PC-9 (cell line): ENCODE measurements at regions not wholly inside any gene's neighbourhood (a gene's known extent, or its start where the extent isn't known, plus 50 kb on each side); places are given as distances from the start of the nearest gene placed in this dataset.

Experiments
- BruUV-seq: library from RNA; stranded (reverse); fragments of 400-500 nt; replicated peaks from 2 replicates; lab custom pipeline; 2021; lab: Mats Ljungman, UMichigan
- CTCF ChIA-PET: fragments of 300-600 bp; sonication (Branson Sonifier 250); formaldehyde crosslinking; loops from one replicate; lab custom pipeline; 2022; ENCODE audit warnings: antibody characterized with exemption; lab: Charles Lee
- POLR2A ChIA-PET: fragments of 300-600 bp; sonication (Branson Sonifier 250); formaldehyde crosslinking; loops from one replicate; lab custom pipeline; 2022; ENCODE audit warnings: antibody characterized with exemption; ENCODE audit not compliant: unreplicated experiment; lab: Charles Lee
- DNase-seq, 2 experiments: peaks; one replicate each; pipeline versions ENCODE4 v3.0.0 to v3.0.0-alpha.2; 2015 to 2022; ENCODE audit warnings: mixed read lengths in 1 of 2
- H2AFZ ChIP-seq: fragments of 200-600 bp; sonication (generic); 2 replicates; pipeline ENCODE4 v1.8.1; 2017; ENCODE audit warnings: antibody characterized with exemption
- H3F3A ChIP-seq: fragments of 200-600 bp; sonication (generic); 2 replicates; pipeline ENCODE4 v1.8.1; 2017; ENCODE audit warnings: antibody characterized with exemption, mild to moderate bottlenecking, low read depth; ENCODE audit not compliant: insufficient read depth
- H3K27ac ChIP-seq: fragments of 200-600 bp; sonication (generic); 2 replicates; pipeline ENCODE4 v1.6.1; 2016; ENCODE audit warnings: mixed run types
- H3K27me3 ChIP-seq: fragments of 200-600 bp; sonication (generic); 2 replicates; pipeline ENCODE4 v1.6.1; 2016; ENCODE audit warnings: low read depth, mixed run types; ENCODE audit not compliant: insufficient read depth
- H3K36me3 ChIP-seq: fragments of 200-600 bp; sonication (generic); 2 replicates; pipeline ENCODE4 v1.6.1; 2016; ENCODE audit warnings: low read depth, mixed run types
- H3K4me1 ChIP-seq: fragments of 200-600 bp; sonication (generic); replicated peaks from 2 replicates; pipeline ENCODE4 v1.6.1; 2016; ENCODE audit warnings: mixed run types; ENCODE audit not compliant: insufficient read depth
- H3K4me2 ChIP-seq: fragments of 200-600 bp; sonication (generic); 2 replicates; pipeline ENCODE4 v1.6.1; 2017; ENCODE audit warnings: mixed run types
- H3K4me3 ChIP-seq: fragments of 200-600 bp; sonication (generic); 2 replicates; pipeline ENCODE4 v1.6.1; 2016; ENCODE audit warnings: mixed run types
- H3K79me2 ChIP-seq: fragments of 200-600 bp; sonication (generic); 2 replicates; pipeline ENCODE4 v1.6.1; 2017; ENCODE audit warnings: low read depth, mixed run types
- H3K9me2 ChIP-seq: fragments of 200-600 bp; sonication (generic); 2 replicates; pipeline ENCODE4 v1.8.1; 2017; ENCODE audit warnings: mild to moderate bottlenecking; ENCODE audit not compliant: insufficient read depth
- H3K9me3 ChIP-seq: fragments of 200-600 bp; sonication (generic); 2 replicates; pipeline ENCODE4 v1.8.1; 2016; ENCODE audit warnings: low read depth; ENCODE audit not compliant: insufficient read depth
- H4K20me1 ChIP-seq: fragments of 200-600 bp; sonication (generic); 2 replicates; pipeline ENCODE4 v1.8.1; 2017; ENCODE audit not compliant: insufficient read depth
- EZH2 ChIP-seq: fragments of 200-600 bp; sonication (generic); IDR thresholded peaks from 2 replicates; pipeline ENCODE4 v1.8.0; 2017; ENCODE audit warnings: antibody characterized with exemption, low read depth
- intact Hi-C: fragments of 100-400 bp; cut with micrococcal nuclease; formaldehyde crosslinking; loops from one replicate; pipeline ENCODE4 v1.10.0; 2022; ENCODE audit not compliant: unreplicated experiment
- TF ChIP-seq, protein P1 (sequence below): fragments of 200-600 bp; sonication (generic); conservative IDR thresholded peaks from 2 replicates; pipeline ENCODE4 v1.6.1; 2017; ENCODE audit warnings: mixed run types, antibody characterized with exemption, mild to moderate bottlenecking, moderate library complexity

DNA sequence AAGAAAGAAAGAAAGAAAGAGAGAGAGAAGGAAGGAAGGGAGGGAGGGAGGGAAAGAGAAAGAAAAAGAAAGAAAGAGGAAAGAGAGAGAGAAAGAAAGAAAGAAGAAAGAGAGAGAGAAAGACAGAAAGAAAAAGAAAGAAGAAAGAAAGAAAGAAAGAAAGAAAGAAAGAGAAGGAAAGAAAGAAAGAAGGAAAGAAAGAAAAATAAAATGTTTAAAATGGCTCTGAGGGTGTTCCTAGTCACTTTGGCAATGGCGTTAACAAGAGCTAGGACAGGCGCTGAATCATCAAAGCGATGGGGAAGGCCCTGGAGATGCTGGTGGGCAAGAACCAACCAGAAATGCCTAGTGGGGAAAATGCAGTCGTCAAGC is 77.8 kb upstream of the GPC1 start:
- no peak for TF ChIP-seq EZH2
- TF ChIP-seq, protein P1, sequence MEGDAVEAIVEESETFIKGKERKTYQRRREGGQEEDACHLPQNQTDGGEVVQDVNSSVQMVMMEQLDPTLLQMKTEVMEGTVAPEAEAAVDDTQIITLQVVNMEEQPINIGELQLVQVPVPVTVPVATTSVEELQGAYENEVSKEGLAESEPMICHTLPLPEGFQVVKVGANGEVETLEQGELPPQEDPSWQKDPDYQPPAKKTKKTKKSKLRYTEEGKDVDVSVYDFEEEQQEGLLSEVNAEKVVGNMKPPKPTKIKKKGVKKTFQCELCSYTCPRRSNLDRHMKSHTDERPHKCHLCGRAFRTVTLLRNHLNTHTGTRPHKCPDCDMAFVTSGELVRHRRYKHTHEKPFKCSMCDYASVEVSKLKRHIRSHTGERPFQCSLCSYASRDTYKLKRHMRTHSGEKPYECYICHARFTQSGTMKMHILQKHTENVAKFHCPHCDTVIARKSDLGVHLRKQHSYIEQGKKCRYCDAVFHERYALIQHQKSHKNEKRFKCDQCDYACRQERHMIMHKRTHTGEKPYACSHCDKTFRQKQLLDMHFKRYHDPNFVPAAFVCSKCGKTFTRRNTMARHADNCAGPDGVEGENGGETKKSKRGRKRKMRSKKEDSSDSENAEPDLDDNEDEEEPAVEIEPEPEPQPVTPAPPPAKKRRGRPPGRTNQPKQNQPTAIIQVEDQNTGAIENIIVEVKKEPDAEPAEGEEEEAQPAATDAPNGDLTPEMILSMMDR, result no peak
- no peak overlapping the region for H3K27ac ChIP-seq
- CTCF ChIA-PET, result no interaction called here
- no peak overlapping the region for H3K4me2 ChIP-seq
- no peaks in the 10 kb centered on the region for H3F3A ChIP-seq
- peaks cover 18% of the 10 kb centered on the region; the same call in 1 of the 2 replicates for H3K27me3 ChIP-seq
- DNase-seq, result no peak
- H3K4me1 ChIP-seq, result no peaks in the 10 kb centered on the region
- POLR2A ChIA-PET, result interaction anchor here (0.6 kb wide), 1 partner anchor 24 kb away, joined by 4 read pairs; no protein-coding TSS in a partner anchor
- BruUV-seq, result no TSS peak
- no peak overlapping the region for H3K4me3 ChIP-seq
- H3K9me2 ChIP-seq, result no peaks in the 10 kb centered on the region
- H2AFZ ChIP-seq, result no peak overlapping the region
- no peaks in the 10 kb centered on the region for H3K9me3 ChIP-seq
- H3K79me2 ChIP-seq, result no peaks in the 10 kb centered on the region
- intact Hi-C loops, result no loop called here
- H4K20me1 ChIP-seq, result no peaks in the 10 kb centered on the region
- no peaks in the 10 kb centered on the region for H3K36me3 ChIP-seq

DNA sequence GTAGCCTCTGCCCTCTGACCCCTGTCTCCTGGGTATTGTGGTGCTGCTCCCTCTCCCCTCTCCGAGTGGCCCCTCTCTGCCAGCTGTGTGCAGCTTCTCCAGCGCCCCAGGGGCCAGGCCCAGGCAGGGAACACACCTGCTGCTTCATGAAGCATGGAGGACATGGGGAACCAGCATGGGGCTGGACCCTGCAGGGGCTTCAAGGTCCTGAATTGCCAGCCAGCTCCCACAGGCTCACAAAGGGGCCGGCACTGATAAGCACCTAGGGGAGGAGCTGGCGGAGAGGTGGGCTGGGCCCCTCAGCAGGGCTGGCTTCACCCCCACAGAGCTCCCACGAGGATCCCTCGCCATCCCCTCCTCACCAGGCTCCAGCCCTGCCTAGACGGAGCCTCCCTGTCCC is 77.4 kb upstream of the GPC1 start:
- no peaks in the 10 kb centered on the region for H3K36me3 ChIP-seq
- peaks cover 18% of the 10 kb centered on the region; the same call in 1 of the 2 replicates for H3K27me3 ChIP-seq
- H4K20me1 ChIP-seq, result no peaks in the 10 kb centered on the region
- H3F3A ChIP-seq, result no peaks in the 10 kb centered on the region
- no peaks in the 10 kb centered on the region for H3K4me1 ChIP-seq
- H3K4me3 ChIP-seq, result no peak overlapping the region
- H3K79me2 ChIP-seq, result no peaks in the 10 kb centered on the region
- no peak for TF ChIP-seq EZH2
- TF ChIP-seq, protein P1, result no peak
- H3K27ac ChIP-seq, result no peak overlapping the region
- no peak for DNase-seq
- H3K9me2 ChIP-seq, result no peaks in the 10 kb centered on the region
- H2AFZ ChIP-seq, result no peak overlapping the region
- CTCF ChIA-PET, result no interaction called here
- POLR2A ChIA-PET, result interaction anchor here (0.6 kb wide), 1 partner anchor 24 kb away, joined by 4 read pairs; no protein-coding TSS in a partner anchor
- intact Hi-C loops, result no loop called here
- BruUV-seq, result no TSS peak
- no peaks in the 10 kb centered on the region for H3K9me3 ChIP-seq
- H3K4me2 ChIP-seq, result no peak overlapping the region

DNA sequence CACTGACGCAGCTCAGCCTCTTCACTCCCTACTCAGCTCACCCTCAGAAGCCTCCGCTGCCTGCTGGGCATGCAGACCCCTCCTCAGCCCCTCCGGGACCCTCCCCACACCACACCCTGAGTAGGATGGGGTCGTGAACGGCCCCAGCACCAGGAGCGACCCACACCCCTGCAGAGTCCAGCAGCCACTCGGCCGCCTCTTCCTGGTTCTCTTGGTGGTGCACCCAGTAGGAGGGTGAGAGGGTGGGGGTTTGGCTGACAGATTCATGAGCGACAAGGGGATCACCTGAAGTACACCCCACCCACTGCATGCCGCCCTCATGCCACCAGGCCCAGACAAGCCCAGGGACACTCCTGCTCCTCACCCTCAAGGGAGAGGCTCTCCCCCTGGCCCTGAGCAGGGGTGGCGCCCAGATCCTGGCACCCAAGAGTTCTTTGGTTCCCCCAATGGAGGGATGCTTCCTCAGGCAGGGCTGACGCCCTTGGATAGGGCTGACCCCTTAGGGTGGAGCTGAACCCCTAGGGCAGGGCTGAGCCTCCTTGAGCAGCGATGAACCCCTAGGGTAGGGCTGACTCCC is 76.6 kb upstream of the GPC1 start:
- DNase-seq, result no peak
- Histone ChIP-seq H3K9me2 (no peaks in the 10 kb centered on the region), H3K27me3 (peaks cover 18% of the 10 kb centered on the region; the same call in 1 of the 2 replicates), H3K79me2 (no peaks in the 10 kb centered on the region), H3F3A (no peaks in the 10 kb centered on the region), H3K4me2 (no peak overlapping the region), H2AFZ (no peak overlapping the region), H3K27ac (no peak overlapping the region), H3K36me3 (no peaks in the 10 kb centered on the region), H3K4me1 (no peaks in the 10 kb centered on the region), H3K4me3 (no peak overlapping the region), H3K9me3 (no peaks in the 10 kb centered on the region), H4K20me1 (no peaks in the 10 kb centered on the region)
- CTCF ChIA-PET, result no interaction called here
- no TSS peak for BruUV-seq
- no peak for TF ChIP-seq EZH2
- TF ChIP-seq, protein P1, result no peak
- POLR2A ChIA-PET, result no interaction called here
- intact Hi-C loops, result no loop called here
